HUDEP-2 (cell line): ENCODE measurements at regions not wholly inside any gene's neighbourhood (a gene's known extent, or its start where the extent isn't known, plus 50 kb on each side); places are given as distances from the start of the nearest gene placed in this dataset.

Experiments used
- DNase-seq, 76 experiments: peaks; one replicate each; lab custom pipeline; 2025; ENCODE audit not compliant: unreplicated experiment in 76 of 76; lab: John Stamatoyannopoulos, UW

GRCh38 chr7:50178166-50178565 lies 85.1 kb upstream of the ZPBP start:
- DNase-seq = no peak

GRCh38 chr7:50174948-50175347 lies 81.9 kb upstream of the ZPBP start:
- DNase-seq = no peak

GRCh38 chr7:50166997-50167965 lies 74.2 kb upstream of the ZPBP start:
- DNase-seq = no peak

- DNase-seq = no peak
Measured at GRCh38 chr7:50164559-50165170, 71.6 kb upstream of the ZPBP start.

GRCh38 chr7:50160206-50160605 lies 67.2 kb upstream of the ZPBP start:
- DNase-seq = no peak

- DNase-seq = no peak
Measured at GRCh38 chr7:50159154-50159553, 66.1 kb upstream of the ZPBP start.

GRCh38 chr7:50156706-50157105 lies 63.7 kb upstream of the ZPBP start:
- no peak for DNase-seq

GRCh38 chr7:50156163-50156562 lies 63.1 kb upstream of the ZPBP start:
- DNase-seq = no peak

GRCh38 chr7:50155755-50156154 lies 62.7 kb upstream of the ZPBP start:
- DNase-seq = no peak

GRCh38 chr7:50153995-50154394 lies 60.9 kb upstream of the ZPBP start:
- DNase-seq = no peak

- no peak for DNase-seq
Measured at GRCh38 chr7:50153148-50153547, 60.1 kb upstream of the ZPBP start.

GRCh38 chr7:50152486-50152885 lies 59.4 kb upstream of the ZPBP start:
- DNase-seq = no peak

- DNase-seq = no peak
Measured at GRCh38 chr7:50151661-50152060, 58.6 kb upstream of the ZPBP start.

GRCh38 chr7:50151001-50151400 lies 58.0 kb upstream of the ZPBP start:
- no peak for DNase-seq

GRCh38 chr7:50149369-50149768 lies 56.3 kb upstream of the ZPBP start:
- DNase-seq = no peak

GRCh38 chr7:50147951-50148808 lies 55.1 kb upstream of the ZPBP start:
- no peak for DNase-seq

GRCh38 chr7:50146692-50147091 lies 53.6 kb upstream of the ZPBP start:
- DNase-seq = no peak

GRCh38 chr7:50145801-50146338 lies 52.8 kb upstream of the ZPBP start:
- no peak for DNase-seq

GRCh38 chr7:50145226-50145625 lies 52.2 kb upstream of the ZPBP start:
- no peak for DNase-seq
